ENCODE measurements at regions not wholly inside any gene's neighbourhood (a gene's known extent, or its start where the extent isn't known, plus 50 kb on each side); places are given as distances from the start of the nearest gene placed in this dataset.
"Not testable (repeated sequence)": the region's sequence is repeated elsewhere in the genome, so short reads cannot be mapped to it uniquely, and the experiment has no call there.

DNA sequence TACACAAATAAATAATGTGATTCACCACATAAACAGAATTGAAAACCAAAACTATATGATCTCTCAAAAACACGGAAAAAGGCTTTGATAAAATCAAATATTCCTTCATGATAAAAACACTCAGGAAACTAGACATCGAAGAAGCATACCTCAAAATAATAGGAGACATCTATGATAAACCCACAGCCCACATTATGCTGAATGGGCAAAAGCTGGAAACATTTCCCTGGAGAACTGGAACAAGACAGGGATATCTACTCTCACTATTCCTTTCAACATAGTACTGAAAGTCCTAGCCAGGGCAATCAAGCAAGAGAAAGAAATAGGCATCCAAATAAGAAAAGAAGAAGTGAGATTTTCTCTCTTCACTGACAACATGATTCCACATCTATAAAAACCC is 371.5 kb upstream of the ATXN7L3B start:
- Histone ChIP-seq H3K27ac (no peak overlapping the region), H3K9me3 (peaks cover 0 to 11% (median 0%) of the 10 kb centered on the region in 8 donors), H3K4me3 (no peak overlapping the region), H3K36me3 (no peaks in the 10 kb centered on the region), H3K4me1 (no peaks in the 10 kb centered on the region), H3K27me3 (replicated peaks in 1 of 7) (no peaks in the 10 kb centered on the region)
- intact Hi-C loops (cut with DNase I; ENCODE audit: low total_unique reads): no loop called here
- TF ChIP-seq POLR2AphosphoS5 (IDR thresholded peaks at IDR 0.05) (no peak), POLR2A (IDR thresholded peaks at IDR 0.05) (no peak)
- TF ChIP-seq, protein P1, sequence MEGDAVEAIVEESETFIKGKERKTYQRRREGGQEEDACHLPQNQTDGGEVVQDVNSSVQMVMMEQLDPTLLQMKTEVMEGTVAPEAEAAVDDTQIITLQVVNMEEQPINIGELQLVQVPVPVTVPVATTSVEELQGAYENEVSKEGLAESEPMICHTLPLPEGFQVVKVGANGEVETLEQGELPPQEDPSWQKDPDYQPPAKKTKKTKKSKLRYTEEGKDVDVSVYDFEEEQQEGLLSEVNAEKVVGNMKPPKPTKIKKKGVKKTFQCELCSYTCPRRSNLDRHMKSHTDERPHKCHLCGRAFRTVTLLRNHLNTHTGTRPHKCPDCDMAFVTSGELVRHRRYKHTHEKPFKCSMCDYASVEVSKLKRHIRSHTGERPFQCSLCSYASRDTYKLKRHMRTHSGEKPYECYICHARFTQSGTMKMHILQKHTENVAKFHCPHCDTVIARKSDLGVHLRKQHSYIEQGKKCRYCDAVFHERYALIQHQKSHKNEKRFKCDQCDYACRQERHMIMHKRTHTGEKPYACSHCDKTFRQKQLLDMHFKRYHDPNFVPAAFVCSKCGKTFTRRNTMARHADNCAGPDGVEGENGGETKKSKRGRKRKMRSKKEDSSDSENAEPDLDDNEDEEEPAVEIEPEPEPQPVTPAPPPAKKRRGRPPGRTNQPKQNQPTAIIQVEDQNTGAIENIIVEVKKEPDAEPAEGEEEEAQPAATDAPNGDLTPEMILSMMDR (IDR thresholded peaks at IDR 0.05 in 8 of 11, conservative IDR thresholded peaks at IDR 0.05 in 3 of 11): no peak
- no peak for DNase-seq
- WGBS, 5 donors: 83 to 94% (median 84%) methylated on average over 2 of the region's 2 CpGs

DNA sequence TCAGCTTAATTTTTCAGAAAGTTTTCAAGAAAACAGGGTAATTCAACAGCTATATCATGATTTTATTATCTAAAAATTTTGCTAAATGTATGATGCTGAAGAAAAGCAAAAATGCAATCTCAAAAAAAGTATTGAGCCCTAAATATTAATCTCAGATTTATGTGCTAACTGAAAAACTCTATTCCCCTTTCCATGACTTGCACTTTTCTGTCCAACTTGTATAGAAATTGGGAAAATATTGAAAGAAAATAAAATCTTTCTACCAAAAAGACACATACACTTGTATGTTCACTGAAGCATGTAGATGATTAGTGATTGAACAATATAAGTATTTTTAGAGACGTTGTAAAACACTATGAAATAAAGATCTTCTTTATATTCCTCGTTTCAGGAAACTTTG is 368.0 kb upstream of the ATXN7L3B start:
- Histone ChIP-seq H3K36me3 (no peaks in the 10 kb centered on the region), H3K27me3 (replicated peaks in 1 of 7) (no peaks in the 10 kb centered on the region), H3K4me3 (no peak overlapping the region), H3K4me1 (no peaks in the 10 kb centered on the region), H3K9me3 (peaks cover 0 to 18% (median under 1%) of the 10 kb centered on the region in 8 donors), H3K27ac (no peak overlapping the region)
- no peak for DNase-seq
- intact Hi-C loops (cut with DNase I; ENCODE audit: low total_unique reads): no loop called here
- 57 to 75% (median 66%) methylated on average over 2 of the region's 2 CpGs for WGBS, 5 donors
- TF ChIP-seq, protein P1 (IDR thresholded peaks at IDR 0.05 in 8 of 11, conservative IDR thresholded peaks at IDR 0.05 in 3 of 11): no peak
- TF ChIP-seq POLR2A (IDR thresholded peaks at IDR 0.05) (no peak), POLR2AphosphoS5 (IDR thresholded peaks at IDR 0.05) (no peak)

DNA sequence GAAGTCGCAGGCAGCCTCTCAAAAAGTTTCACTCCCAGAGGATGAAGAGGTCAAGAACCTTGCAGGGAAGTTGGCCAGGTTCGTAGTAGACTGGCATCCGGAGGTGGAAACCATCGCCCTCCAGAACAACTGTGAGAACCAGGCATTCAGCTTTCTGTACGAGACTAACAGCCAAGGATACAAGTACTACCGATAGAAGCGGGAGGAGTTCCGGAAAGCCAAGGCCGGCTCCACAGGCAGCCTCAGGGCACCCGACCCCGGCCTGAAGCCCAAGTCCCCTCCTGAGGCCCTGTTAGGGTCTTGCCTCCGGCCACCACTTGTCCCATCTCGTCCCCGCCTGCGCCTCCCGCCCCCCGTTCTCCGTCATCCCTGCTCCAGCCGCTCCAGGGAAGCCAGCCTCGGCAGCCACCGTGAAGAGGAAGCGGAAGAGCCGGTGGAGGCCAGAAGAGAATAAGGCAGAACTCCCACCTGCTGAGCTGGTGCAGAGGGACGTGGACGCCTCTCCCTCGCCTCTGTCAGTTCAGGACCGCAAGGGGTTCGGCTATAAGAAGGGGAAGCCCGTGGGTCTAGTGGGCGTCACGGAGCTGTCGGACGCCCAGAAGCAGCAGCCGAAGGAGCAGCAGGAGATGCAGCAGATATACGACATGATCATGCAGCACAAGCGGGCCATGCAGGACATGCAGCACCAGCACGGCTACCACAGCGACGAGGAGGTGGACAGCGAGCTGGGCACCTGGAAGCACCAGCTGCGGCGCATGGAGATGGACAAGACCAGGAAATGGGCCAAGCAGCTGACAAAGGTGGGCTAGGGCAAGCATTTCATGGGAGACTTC is 366.8 kb upstream of the ATXN7L3B start:
- H3K36me3 ChIP-seq: no peaks in the 10 kb centered on the region
- intact Hi-C loops (cut with DNase I; ENCODE audit: low total_unique reads): no loop called here
- no peaks in the 10 kb centered on the region for H3K4me1 ChIP-seq
- WGBS, 5 donors: 91 to 95% (median 93%) methylated on average over 42 of the region's 42 CpGs
- H3K27me3 ChIP-seq (replicated peaks in 1 of 7): no peaks in the 10 kb centered on the region
- no peak for TF ChIP-seq POLR2A (IDR thresholded peaks at IDR 0.05)
- no peak for TF ChIP-seq POLR2AphosphoS5 (IDR thresholded peaks at IDR 0.05)
- TF ChIP-seq, protein P1 (IDR thresholded peaks at IDR 0.05 in 8 of 11, conservative IDR thresholded peaks at IDR 0.05 in 3 of 11): no peak
- peak; percentile 49 for DNase-seq
- H3K4me3 ChIP-seq: no peak overlapping the region
- H3K27ac ChIP-seq: no peak overlapping the region
- H3K9me3 ChIP-seq: peaks cover 0 to 29% (median 7%) of the 10 kb centered on the region in 8 donors

DNA sequence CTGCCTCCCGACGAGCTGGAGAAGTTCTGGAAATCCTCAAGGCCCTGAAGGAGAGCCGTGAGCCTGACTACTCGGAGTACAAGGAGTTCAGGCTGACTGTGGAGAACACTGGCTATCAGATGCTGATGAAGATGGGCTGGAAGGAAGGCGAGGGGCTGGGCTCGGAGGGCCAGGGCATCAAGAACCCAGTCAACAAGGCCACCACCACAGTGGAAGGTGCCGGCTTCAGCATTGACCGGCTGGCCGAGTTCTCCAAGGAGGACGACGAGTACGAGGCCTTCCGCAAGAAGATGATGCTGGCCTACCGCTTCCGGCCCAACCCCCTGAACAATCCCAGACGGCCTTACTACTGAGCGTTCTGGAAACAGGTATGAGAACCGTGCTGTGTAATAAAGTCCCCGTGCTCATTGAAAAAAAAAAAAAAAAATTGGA is 366.1 kb upstream of the ATXN7L3B start:
- Histone ChIP-seq H3K4me3 (no peak overlapping the region), H3K27ac (no peak overlapping the region), H3K27me3 (replicated peaks in 1 of 7) (no peaks in the 10 kb centered on the region), H3K4me1 (no peaks in the 10 kb centered on the region), H3K36me3 (no peaks in the 10 kb centered on the region), H3K9me3 (peaks cover 0 to 33% (median 7%) of the 10 kb centered on the region in 8 donors)
- DNase-seq: peak; percentile 33
- 89 to 93% (median 93%) methylated on average over 19 of the region's 19 CpGs for WGBS, 5 donors
- intact Hi-C loops (cut with DNase I; ENCODE audit: low total_unique reads): no loop called here
- TF ChIP-seq POLR2AphosphoS5 (IDR thresholded peaks at IDR 0.05): no peak
- TF ChIP-seq POLR2A (IDR thresholded peaks at IDR 0.05): no peak
- TF ChIP-seq, protein P1 (IDR thresholded peaks at IDR 0.05 in 8 of 11, conservative IDR thresholded peaks at IDR 0.05 in 3 of 11): no peak

DNA sequence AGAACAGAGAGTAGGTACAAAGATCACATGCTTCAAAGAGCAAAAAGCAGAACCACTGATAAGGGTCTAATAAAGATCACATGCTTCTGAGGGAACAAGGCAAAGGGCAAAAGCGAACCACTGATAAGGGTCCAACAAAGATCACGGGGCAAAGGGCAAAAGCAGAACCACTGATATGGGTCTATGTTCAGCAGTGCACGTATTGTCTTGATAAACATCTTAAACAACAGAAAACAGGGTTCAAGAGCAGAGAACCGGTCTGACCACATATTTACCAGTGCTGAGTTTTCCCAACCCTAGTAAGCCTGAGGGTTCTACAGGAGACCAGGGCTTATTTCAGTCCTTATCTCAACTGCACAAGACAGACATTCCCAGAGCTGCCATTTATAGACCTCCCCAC is 362.7 kb upstream of the ATXN7L3B start:
- H3K4me3 ChIP-seq; H3K36me3 ChIP-seq; DNase-seq; intact Hi-C loops (cut with DNase I; ENCODE audit: low total_unique reads); H3K4me1 ChIP-seq; H3K27me3 ChIP-seq (replicated peaks in 1 of 7); H3K27ac ChIP-seq: not testable (repeated sequence)
- 77 to 90% (median 83%) methylated on average over 4 of the region's 4 CpGs for WGBS, 5 donors
- peaks cover 0 to 48% (median 7%) of the 10 kb centered on the region in 8 donors for H3K9me3 ChIP-seq

Measured in spleen (tissue), 11 donors.